Endothelial cell of umbilical vein (primary cell): ENCODE measurements at regions not wholly inside any gene's neighbourhood (a gene's known extent, or its start where the extent isn't known, plus 50 kb on each side); places are given as distances from the start of the nearest gene placed in this dataset.
"Not testable (repeated sequence)": the region's sequence is repeated elsewhere in the genome, so short reads cannot be mapped to it uniquely, and the experiment has no call there.

Source experiments
- BruUV-seq: library from RNA; stranded (reverse); fragments of 400-500 nt; replicated peaks from 2 replicates; lab custom pipeline; 2021; lab: Mats Ljungman, UMichigan
- CTCF ChIA-PET: fragments of 300-600, 350-600 bp; sonication (Branson Sonifier 250); formaldehyde crosslinking; loops from one replicate; lab custom pipeline; 2021; ENCODE audit warnings: antibody characterized with exemption, inconsistent platforms; lab: Charles Lee
- POLR2A ChIA-PET: fragments of 300-600, 350-600 bp; sonication (Branson Sonifier 250); formaldehyde crosslinking; loops from one replicate; lab custom pipeline; 2021; ENCODE audit warnings: antibody characterized with exemption, inconsistent platforms; lab: Charles Lee
- DNase-seq: peaks from one replicate; pipeline ENCODE4 v3.0.0-alpha.2; 2011; ENCODE audit warnings: low read depth, low spot score
- FAIRE-seq: peaks from 2 replicates; lab custom pipeline; 2011; peaks lifted over from hg19 to GRCh38; lab: Jason Lieb, UNC
- H2AFZ ChIP-seq: 2 replicates; pipeline ENCODE4 v1.6.0; 2012; ENCODE audit warnings: low read depth, low read length, control low read depth, inconsistent platforms
- H3K27ac ChIP-seq: 2 replicates; pipeline ENCODE4 v1.5.1; 2011; ENCODE audit warnings: low read depth, mild to moderate bottlenecking, control low read depth, low read length, moderate library complexity; ENCODE audit not compliant: insufficient read depth
- H3K27me3 ChIP-seq, 2 experiments: 2 replicates each; pipeline versions ENCODE4 v1.6.0 to v1.6.1; 2011; ENCODE audit warnings: low read length in 2 of 2, mixed read lengths in 1 of 2; ENCODE audit not compliant: control insufficient read depth in 2 of 2, insufficient read depth in 2 of 2
- H3K36me3 ChIP-seq, 2 experiments: 2 replicates in 1 of 2; 3 replicates in 1 of 2; pipeline ENCODE4 v1.5.1; 2011; ENCODE audit warnings: low read length in 2 of 2, mild to moderate bottlenecking in 1 of 2, moderate library complexity in 1 of 2; ENCODE audit not compliant: control insufficient read depth in 2 of 2, insufficient read depth in 2 of 2; ENCODE audit errors: extremely low read depth in 1 of 2
- H3K4me1 ChIP-seq: 3 replicates; pipeline ENCODE4 v1.5.1; 2011; ENCODE audit warnings: mild to moderate bottlenecking, low read length; ENCODE audit not compliant: control insufficient read depth, insufficient read depth; ENCODE audit errors: extremely low read depth
- H3K4me2 ChIP-seq: 2 replicates; pipeline ENCODE4 v1.6.1; 2011; ENCODE audit warnings: low read length, control low read depth, mixed read lengths; ENCODE audit not compliant: insufficient read depth
- H3K4me3 ChIP-seq, 3 experiments: fragments of 200-600 bp in 1 of 3; sonication (generic), shearing (Covaris generic) in 1 of 3; replicated peaks in 1 of 3; 2 replicates each; pipeline ENCODE4 v1.5.1; 2011 to 2016; ENCODE audit warnings: control low read depth in 3 of 3, low read length in 3 of 3, mild to moderate bottlenecking in 2 of 3, inconsistent platforms in 1 of 3, low read depth in 1 of 3, moderate library complexity in 1 of 3; ENCODE audit not compliant: insufficient read depth in 1 of 3
- H3K79me2 ChIP-seq: 2 replicates; pipeline ENCODE4 v1.6.0; 2012; ENCODE audit warnings: low read length, inconsistent platforms; ENCODE audit not compliant: control insufficient read depth, insufficient read depth
- H3K9ac ChIP-seq: replicated peaks from 2 replicates; pipeline ENCODE3; 2011; ENCODE audit warnings: low read length, control low read depth; ENCODE audit not compliant: insufficient read depth; ENCODE audit errors: extremely low read depth
- H3K9me1 ChIP-seq: replicated peaks from 3 replicates; pipeline ENCODE4 v1.6.0; 2011; ENCODE audit warnings: mild to moderate bottlenecking, low read length; ENCODE audit not compliant: control insufficient read depth, insufficient read depth; ENCODE audit errors: extremely low read depth
- H3K9me3 ChIP-seq: replicated peaks from 2 replicates; pipeline ENCODE4 v1.5.1; 2012; ENCODE audit warnings: low read length, inconsistent platforms; ENCODE audit not compliant: control insufficient read depth, insufficient read depth
- H4K20me1 ChIP-seq: replicated peaks from 2 replicates; pipeline ENCODE3; 2011; ENCODE audit warnings: mild to moderate bottlenecking, low read length; ENCODE audit not compliant: control insufficient read depth, insufficient read depth; ENCODE audit errors: extremely low read depth
- dilution Hi-C: fragments of 300-500 bp; cut with MboI; formaldehyde crosslinking; loops from one replicate; pipeline ENCODE4 v1.15.0; 2019; ENCODE audit warnings: low sequenced_read_pairs; ENCODE audit not compliant: extremely low pct_ligation_motif_present
- intact Hi-C: fragments of 100-400 bp; cut with micrococcal nuclease; formaldehyde crosslinking; loops from one replicate; pipeline ENCODE4 v1.10.0; 2022

- FAIRE-seq, CTCF ChIA-PET: not testable (repeated sequence)
These were observed 63.9 kb upstream of the CCNY start for GRCh38 chr10:35272401-35272800.

GRCh38 chr10:35273994-35274393 lies 62.3 kb upstream of the CCNY start:
- H3K27ac ChIP-seq, dilution Hi-C loops, FAIRE-seq, intact Hi-C loops, CTCF ChIA-PET, H3K4me3 ChIP-seq, H2AFZ ChIP-seq, H3K9me3 ChIP-seq, POLR2A ChIA-PET, H3K9me1 ChIP-seq, DNase-seq, BruUV-seq, H4K20me1 ChIP-seq, H3K36me3 ChIP-seq, H3K9ac ChIP-seq, H3K27me3 ChIP-seq, H3K79me2 ChIP-seq, H3K4me2 ChIP-seq, H3K4me1 ChIP-seq: not testable (repeated sequence)

More at GRCh38 chr10:35272401-35272800, 63.9 kb upstream of the CCNY start:
- H3K79me2 ChIP-seq, H3K9me1 ChIP-seq, H3K4me2 ChIP-seq, dilution Hi-C loops, H2AFZ ChIP-seq, H3K27ac ChIP-seq, H3K9ac ChIP-seq, H3K4me3 ChIP-seq, POLR2A ChIA-PET, DNase-seq, BruUV-seq, H3K9me3 ChIP-seq, H3K36me3 ChIP-seq, intact Hi-C loops, H4K20me1 ChIP-seq, H3K27me3 ChIP-seq, H3K4me1 ChIP-seq: not testable (repeated sequence)
